Left kidney (tissue), 1 donor: ENCODE measurements at regions not wholly inside any gene's neighbourhood (a gene's known extent, or its start where the extent isn't known, plus 50 kb on each side); places are given as distances from the start of the nearest gene placed in this dataset.
"Not testable (repeated sequence)": the region's sequence is repeated elsewhere in the genome, so short reads cannot be mapped to it uniquely, and the experiment has no call there.

Experiments
- DNase-seq: peaks from one replicate; pipeline ENCODE4 v3.0.0-alpha.2; 2013

GRCh38 chr3:148512648-148513047, 185.1 kb upstream of the AGTR1 start:
- DNase-seq = no peak

GRCh38 chr3:148513096-148513543, 184.6 kb upstream of the AGTR1 start:
- no peak for DNase-seq

- DNase-seq = no peak
Measured at GRCh38 chr3:148518520-148518919, 179.2 kb upstream of the AGTR1 start.

- DNase-seq = not testable (repeated sequence)
Measured at GRCh38 chr3:148525621-148526020, 172.1 kb upstream of the AGTR1 start.

GRCh38 chr3:148528024-148528423, 169.7 kb upstream of the AGTR1 start:
- no peak for DNase-seq

- no peak for DNase-seq
Measured at GRCh38 chr3:148531836-148532235, 165.9 kb upstream of the AGTR1 start.

GRCh38 chr3:148532326-148532725, 165.4 kb upstream of the AGTR1 start:
- no peak for DNase-seq

GRCh38 chr3:148532774-148533173, 164.9 kb upstream of the AGTR1 start:
- DNase-seq = no peak

- DNase-seq = no peak
Measured at GRCh38 chr3:148534089-148534988, 163.4 kb upstream of the AGTR1 start.

GRCh38 chr3:148535001-148535400, 162.7 kb upstream of the AGTR1 start:
- DNase-seq = no peak

GRCh38 chr3:148540266-148540665, 157.4 kb upstream of the AGTR1 start:
- no peak for DNase-seq

GRCh38 chr3:148540851-148541250, 156.9 kb upstream of the AGTR1 start:
- DNase-seq = no peak

GRCh38 chr3:148546959-148547358, 150.7 kb upstream of the AGTR1 start:
- DNase-seq = no peak

- DNase-seq = no peak
Measured at GRCh38 chr3:148551767-148552260, 145.9 kb upstream of the AGTR1 start.

- DNase-seq = no peak
Measured at GRCh38 chr3:148554367-148554766, 143.3 kb upstream of the AGTR1 start.

- DNase-seq = no peak
Measured at GRCh38 chr3:148556664-148557063, 141.0 kb upstream of the AGTR1 start.

- DNase-seq = not testable (repeated sequence)
Measured at GRCh38 chr3:148577579-148577978, 120.1 kb upstream of the AGTR1 start.

- no peak for DNase-seq
Measured at GRCh38 chr3:148582126-148582525, 115.6 kb upstream of the AGTR1 start.

GRCh38 chr3:148583793-148584192, 113.9 kb upstream of the AGTR1 start:
- no peak for DNase-seq

- no peak for DNase-seq
Measured at GRCh38 chr3:148584438-148584837, 113.3 kb upstream of the AGTR1 start.

GRCh38 chr3:148585671-148586379, 111.9 kb upstream of the AGTR1 start:
- no peak for DNase-seq

GRCh38 chr3:148588291-148588690, 109.4 kb upstream of the AGTR1 start:
- no peak for DNase-seq

GRCh38 chr3:148591525-148591924, 106.2 kb upstream of the AGTR1 start:
- no peak for DNase-seq
